HL-60 (cell line): ENCODE measurements at regions not wholly inside any gene's neighbourhood (a gene's known extent, or its start where the extent isn't known, plus 50 kb on each side); places are given as distances from the start of the nearest gene placed in this dataset.

Experiments
- GABPA ChIP-seq: IDR thresholded peaks from 2 replicates; pipeline ENCODE4 v1.6.1; 2012; ENCODE audit warnings: low read depth
- POLR2AphosphoS5 ChIP-seq: IDR thresholded peaks from 2 replicates; pipeline ENCODE4 v1.6.1; 2012; ENCODE audit warnings: low read depth
- SPI1 ChIP-seq: IDR thresholded peaks from 2 replicates; pipeline ENCODE4 v1.6.1; 2012; ENCODE audit warnings: low read depth, mild to moderate bottlenecking, borderline replicate concordance
- TF ChIP-seq, protein P1 (sequence below): IDR thresholded peaks from one replicate; pipeline ENCODE4 v1.5.1; 2011; ENCODE audit warnings: low read length, control low read depth, inconsistent platforms; ENCODE audit not compliant: insufficient read depth
- TF ChIP-seq, protein P2 (sequence below): IDR thresholded peaks from 2 replicates; pipeline ENCODE4 v1.6.1; 2012; ENCODE audit warnings: low read depth; ENCODE audit not compliant: insufficient replicate concordance

DNA sequence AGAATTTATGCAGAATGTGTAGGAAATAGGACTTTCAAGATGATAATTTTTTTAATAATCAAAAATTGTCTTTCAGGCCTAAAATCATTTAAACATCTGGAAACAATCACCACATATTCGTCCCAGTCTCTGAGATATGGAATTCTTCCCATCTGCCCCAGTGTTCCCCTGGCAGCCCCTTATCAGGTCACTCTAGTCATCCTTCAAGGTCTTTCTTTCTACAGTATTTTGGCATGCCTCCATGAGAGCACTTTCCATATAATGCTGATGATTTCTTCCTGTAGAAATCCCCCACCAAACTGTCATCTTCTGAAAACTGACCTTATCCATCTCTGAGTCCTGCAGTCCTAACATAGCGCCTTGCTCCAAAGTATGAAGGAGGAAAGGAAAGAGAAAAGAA, 422.1 kb downstream of the RPS29 start:
- TF ChIP-seq, protein P1, sequence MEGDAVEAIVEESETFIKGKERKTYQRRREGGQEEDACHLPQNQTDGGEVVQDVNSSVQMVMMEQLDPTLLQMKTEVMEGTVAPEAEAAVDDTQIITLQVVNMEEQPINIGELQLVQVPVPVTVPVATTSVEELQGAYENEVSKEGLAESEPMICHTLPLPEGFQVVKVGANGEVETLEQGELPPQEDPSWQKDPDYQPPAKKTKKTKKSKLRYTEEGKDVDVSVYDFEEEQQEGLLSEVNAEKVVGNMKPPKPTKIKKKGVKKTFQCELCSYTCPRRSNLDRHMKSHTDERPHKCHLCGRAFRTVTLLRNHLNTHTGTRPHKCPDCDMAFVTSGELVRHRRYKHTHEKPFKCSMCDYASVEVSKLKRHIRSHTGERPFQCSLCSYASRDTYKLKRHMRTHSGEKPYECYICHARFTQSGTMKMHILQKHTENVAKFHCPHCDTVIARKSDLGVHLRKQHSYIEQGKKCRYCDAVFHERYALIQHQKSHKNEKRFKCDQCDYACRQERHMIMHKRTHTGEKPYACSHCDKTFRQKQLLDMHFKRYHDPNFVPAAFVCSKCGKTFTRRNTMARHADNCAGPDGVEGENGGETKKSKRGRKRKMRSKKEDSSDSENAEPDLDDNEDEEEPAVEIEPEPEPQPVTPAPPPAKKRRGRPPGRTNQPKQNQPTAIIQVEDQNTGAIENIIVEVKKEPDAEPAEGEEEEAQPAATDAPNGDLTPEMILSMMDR, result no peak
- no peak for TF ChIP-seq POLR2AphosphoS5
- no peak for TF ChIP-seq GABPA
- TF ChIP-seq, protein P2, sequence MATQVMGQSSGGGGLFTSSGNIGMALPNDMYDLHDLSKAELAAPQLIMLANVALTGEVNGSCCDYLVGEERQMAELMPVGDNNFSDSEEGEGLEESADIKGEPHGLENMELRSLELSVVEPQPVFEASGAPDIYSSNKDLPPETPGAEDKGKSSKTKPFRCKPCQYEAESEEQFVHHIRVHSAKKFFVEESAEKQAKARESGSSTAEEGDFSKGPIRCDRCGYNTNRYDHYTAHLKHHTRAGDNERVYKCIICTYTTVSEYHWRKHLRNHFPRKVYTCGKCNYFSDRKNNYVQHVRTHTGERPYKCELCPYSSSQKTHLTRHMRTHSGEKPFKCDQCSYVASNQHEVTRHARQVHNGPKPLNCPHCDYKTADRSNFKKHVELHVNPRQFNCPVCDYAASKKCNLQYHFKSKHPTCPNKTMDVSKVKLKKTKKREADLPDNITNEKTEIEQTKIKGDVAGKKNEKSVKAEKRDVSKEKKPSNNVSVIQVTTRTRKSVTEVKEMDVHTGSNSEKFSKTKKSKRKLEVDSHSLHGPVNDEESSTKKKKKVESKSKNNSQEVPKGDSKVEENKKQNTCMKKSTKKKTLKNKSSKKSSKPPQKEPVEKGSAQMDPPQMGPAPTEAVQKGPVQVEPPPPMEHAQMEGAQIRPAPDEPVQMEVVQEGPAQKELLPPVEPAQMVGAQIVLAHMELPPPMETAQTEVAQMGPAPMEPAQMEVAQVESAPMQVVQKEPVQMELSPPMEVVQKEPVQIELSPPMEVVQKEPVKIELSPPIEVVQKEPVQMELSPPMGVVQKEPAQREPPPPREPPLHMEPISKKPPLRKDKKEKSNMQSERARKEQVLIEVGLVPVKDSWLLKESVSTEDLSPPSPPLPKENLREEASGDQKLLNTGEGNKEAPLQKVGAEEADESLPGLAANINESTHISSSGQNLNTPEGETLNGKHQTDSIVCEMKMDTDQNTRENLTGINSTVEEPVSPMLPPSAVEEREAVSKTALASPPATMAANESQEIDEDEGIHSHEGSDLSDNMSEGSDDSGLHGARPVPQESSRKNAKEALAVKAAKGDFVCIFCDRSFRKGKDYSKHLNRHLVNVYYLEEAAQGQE, result no peak
- no peak for TF ChIP-seq SPI1
